Left colon (tissue), 2 donors: ENCODE measurements at regions not wholly inside any gene's neighbourhood (a gene's known extent, or its start where the extent isn't known, plus 50 kb on each side); places are given as distances from the start of the nearest gene placed in this dataset.
A peak's percentile ranks its signal among the peaks of the same experiment; 100 is the strongest.
"Not testable (repeated sequence)": the region's sequence is repeated elsewhere in the genome, so short reads cannot be mapped to it uniquely, and the experiment has no call there.

Source experiments
- ATAC-seq: fragments of 200-7000 bp; cut with Tn5 transposase; one replicate; pipeline ENCODE4 v1.9.1; 2020; ENCODE audit warnings: mild to moderate bottlenecking, moderate library complexity
- DNase-seq, 2 donors: peaks; one replicate each; pipeline ENCODE4 v3.0.0-alpha.2; 2020
- intact Hi-C, 2 donors: fragments of 100-400 bp; cut with DNase I in 1 of 2; cut with micrococcal nuclease in 1 of 2; formaldehyde crosslinking; loops; one replicate each; pipeline versions ENCODE4 v1.11.2 to v1.14.0; 2022; cut with DNase I, micrococcal nuclease
- donor health status: DM: no; HTN: no; CAD: no.
- donor health status: DM: yes; HTN: yes; CAD: no.

- intact Hi-C loops = no loop called here
- DNase-seq (no peak), ATAC-seq (no peak)
Measured at GRCh38 chr5:23893561-23893960, 386.2 kb downstream of the PRDM9 start.

DNA sequence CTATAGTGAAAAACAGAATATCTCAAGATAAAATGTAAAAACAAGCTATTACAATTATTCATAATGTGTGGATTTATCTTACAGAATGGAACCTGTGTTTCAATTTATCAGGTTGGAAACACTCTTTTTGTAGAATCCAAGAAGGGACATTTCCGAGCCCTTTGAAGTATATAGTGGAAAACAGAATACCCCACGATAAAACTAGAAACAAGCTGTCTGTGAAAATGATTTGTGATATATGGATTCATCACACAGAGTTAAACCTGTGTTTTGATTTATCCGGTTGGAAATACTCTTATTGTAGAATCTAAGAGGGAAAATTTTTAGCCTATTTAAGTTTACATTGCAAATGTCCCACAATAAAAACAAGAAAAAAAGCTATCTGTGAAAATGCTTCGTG lies 388.2 kb downstream of the PRDM9 start:
- intact Hi-C loops = no loop called here
- DNase-seq = no peak
- ATAC-seq = no peak

DNA sequence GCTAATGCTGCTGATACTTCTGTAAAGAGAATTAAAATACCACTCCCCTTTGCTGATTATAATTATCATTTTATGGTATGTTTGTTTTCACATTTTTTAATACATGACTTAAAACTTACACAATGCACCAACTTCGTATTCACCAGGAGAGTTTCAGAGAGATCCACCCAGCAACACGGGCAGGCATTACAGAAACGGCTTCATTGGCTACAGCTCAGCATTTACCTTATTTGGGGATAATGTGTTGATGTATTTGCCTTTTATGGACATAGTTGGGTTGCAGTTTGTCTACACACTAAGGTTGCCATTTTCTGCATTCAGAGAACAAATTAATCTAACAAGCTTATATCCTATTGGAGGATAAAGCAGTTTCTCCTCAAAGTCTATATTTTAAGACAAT lies 423.6 kb downstream of the PRDM9 start:
- intact Hi-C loops = no loop called here
- DNase-seq (no peak), ATAC-seq (no peak)

DNA sequence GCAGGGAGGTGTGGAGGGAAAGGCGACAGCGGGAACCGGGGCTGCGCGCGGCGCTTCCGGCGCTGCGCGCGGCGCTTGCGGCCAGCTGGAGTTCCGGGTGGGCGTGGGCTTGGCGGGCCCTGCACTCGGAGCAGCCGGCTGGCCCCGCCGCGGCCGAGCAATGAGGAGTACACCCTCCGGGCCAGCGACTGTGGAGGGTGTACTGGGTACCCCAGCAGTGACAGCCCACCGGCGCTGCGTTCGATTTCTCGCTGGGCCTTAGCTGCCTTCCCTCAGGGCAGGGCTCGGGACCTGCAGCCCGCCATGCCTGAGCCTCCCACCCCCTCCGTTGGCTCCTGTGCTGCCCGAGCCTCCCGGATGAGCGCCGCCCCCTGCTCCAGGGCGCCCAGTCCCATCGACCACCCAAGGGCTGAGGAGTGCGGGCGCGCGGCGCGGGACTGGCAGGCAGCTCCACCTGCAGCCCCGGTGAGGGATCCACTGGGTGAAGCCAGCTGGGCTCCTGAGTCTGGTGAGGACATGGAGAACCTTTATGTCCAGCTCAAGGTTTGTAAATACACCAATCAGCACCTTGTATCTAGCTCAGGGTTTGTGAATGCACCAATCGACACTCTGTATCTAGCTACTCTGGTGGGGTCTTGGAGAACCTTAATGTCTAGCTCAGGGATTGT lies 444.0 kb downstream of the PRDM9 start:
- ATAC-seq (peak; percentile 48), DNase-seq (peak in 1 of 2 donors; percentile 10)
- intact Hi-C loops = not testable (repeated sequence)

DNA sequence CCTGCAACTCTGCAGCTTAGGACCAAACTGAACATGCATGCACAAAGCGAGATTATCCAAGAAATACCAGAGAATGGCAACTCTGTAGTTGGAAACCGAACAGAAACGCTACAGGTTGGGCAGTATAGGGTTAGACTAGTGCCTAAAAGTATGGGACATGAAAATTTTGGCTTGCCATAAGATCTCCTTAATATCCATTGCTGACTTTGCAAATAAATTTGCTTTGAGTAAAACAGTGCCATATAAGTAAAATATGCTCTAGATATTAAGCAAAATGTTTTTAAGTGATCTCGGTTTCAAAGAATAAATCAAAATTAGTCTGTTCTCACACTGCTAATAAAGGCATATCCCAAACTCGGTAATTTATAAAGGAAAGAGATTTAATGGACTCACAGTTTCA lies 456.0 kb downstream of the PRDM9 start:
- intact Hi-C loops = no loop called here
- DNase-seq = no peak
- ATAC-seq = no peak

GRCh38 chr5:23977365-23977764 lies 470.0 kb downstream of the PRDM9 start:
- intact Hi-C loops = no loop called here
- ATAC-seq = no peak
- DNase-seq = no peak

DNA sequence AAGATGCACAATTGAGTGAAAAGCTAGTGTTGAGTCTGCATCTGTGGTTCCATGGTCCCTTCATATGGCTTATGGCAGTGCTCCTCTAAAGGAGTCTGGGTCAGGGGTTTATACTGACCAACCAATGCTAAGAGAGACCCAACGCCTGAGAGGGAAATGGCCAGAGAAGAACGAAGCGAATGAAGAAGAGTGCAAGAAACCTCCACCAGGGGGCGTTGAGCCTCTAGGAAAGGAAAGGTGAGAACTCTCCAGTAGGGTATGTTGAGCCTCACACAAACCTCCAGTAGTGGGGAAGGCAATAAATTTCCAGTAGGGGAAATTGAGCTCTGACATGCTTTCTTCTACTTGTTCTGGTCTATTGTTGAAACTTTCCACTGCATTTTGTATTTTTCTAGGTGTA lies 470.6 kb downstream of the PRDM9 start:
- DNase-seq (peak in 1 of 2 donors; percentile 6), ATAC-seq (no peak)

DNA sequence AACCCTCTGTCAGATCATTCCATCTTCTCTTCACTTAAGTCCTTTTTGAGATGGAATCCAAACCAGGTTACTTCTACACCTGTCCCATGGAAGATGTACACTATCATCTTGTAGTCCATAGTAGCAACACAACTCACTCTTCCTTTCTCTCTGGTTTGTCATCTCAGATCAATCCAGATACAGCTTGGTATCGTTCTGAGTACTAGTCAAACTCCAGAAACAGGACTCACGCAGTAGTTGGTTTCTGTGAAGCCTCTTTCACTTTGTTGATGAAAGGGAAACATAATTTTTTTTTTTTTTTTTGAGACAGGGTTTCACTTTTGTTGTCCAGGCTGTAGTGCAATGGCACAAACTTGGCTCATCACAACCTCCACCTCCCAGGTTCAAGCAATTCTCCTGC lies 484.0 kb downstream of the PRDM9 start:
- DNase-seq (no peak), ATAC-seq (no peak)
- intact Hi-C loops = no loop called here

More for the DNA sequence above, 470.6 kb downstream of the PRDM9 start:
- intact Hi-C loops = no loop called here

DNA sequence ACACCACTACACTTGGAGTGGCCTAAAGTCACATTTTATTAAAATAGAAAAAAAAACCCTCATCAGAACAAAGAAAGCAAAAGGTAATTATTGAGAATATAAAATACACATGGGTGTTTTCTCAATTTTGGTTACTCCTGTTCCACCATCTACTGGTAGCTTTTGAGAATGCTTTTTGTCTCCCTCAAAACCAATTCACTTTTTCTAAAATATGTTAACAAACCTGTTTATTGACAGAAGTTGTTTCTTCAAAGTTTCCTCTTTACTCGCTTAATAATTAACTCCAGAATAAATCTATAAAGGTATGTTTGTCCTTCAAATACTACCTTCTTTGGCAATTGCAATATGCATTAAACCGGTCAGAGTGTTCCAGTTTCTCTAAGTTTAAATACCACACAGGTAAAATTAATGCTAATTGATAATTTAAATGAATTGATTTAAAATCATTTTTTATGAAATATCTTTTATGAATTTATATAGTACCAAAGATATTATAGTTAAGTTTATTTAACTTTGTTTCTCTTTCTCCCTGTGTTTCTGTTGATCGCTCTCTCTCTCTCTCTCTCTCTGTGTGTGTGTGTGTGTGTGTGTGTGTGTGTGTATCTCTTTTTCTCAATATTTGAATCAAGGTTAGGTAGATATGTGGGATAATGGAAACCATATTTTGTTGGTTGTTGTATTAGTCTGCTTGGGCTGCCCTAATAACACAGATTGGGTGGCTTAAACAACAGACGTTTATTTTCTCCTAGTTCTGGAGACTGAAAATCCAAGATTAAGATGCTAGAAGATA lies 487.4 kb downstream of the PRDM9 start:
- intact Hi-C loops = no loop called here
- no peak for DNase-seq
- peak; percentile 48 for ATAC-seq

- intact Hi-C loops = no loop called here
- ATAC-seq (no peak), DNase-seq (no peak)
Measured at GRCh38 chr5:23996525-23996924, 489.1 kb downstream of the PRDM9 start.

- intact Hi-C loops = no loop called here
- DNase-seq (no peak), ATAC-seq (no peak)
Measured at GRCh38 chr5:24005384-24005783, 498.0 kb downstream of the PRDM9 start.

DNA sequence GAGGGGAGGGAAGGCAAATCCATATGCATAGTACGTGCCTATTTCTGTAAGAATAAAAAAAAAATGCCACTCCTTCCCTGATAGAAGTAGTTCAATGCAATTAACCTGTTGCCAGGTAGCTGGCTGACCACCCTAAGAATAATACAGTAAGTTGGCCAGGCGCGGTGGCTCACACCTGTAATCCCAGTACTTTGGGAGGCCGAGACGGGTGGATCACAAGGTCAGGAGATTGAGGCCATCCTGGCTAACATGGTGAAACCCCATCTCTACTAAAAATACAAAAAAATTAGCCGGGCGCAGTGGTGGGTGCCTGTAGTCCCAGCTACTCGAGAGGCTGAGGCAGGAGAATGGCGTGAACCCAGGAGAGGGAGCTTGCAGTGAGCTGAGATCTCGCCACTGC lies 510.3 kb downstream of the PRDM9 start:
- intact Hi-C loops, ATAC-seq, DNase-seq: not testable (repeated sequence)

GRCh38 chr5:24026288-24026687 lies 518.9 kb downstream of the PRDM9 start:
- DNase-seq (no peak), ATAC-seq (no peak)
- intact Hi-C loops = no loop called here

- intact Hi-C loops = no loop called here
- no peak for DNase-seq
- ATAC-seq = no peak
Measured at GRCh38 chr5:24042688-24043087, 535.3 kb downstream of the PRDM9 start.

- intact Hi-C loops = no loop called here
- DNase-seq (no peak), ATAC-seq (no peak)
Measured at GRCh38 chr5:24045046-24045445, 537.6 kb downstream of the PRDM9 start.

DNA sequence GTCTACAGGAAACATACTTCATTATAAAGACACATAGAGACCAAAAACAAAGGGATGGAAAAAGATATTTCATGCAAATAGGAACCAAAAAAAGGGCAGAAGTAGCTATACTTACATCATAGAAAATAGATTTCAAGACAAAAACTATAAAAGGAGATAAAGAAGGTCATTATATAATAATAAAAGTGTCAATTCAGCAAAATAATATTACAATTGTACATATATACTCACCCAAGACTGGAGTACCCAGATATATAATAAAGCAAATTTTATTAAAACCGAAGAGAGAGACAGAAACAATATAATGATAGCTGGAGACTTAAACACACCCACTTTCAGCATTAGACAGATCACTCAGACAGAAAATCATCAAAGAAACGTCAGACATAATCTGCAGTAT lies 546.3 kb downstream of the PRDM9 start:
- intact Hi-C loops = no loop called here
- ATAC-seq (no peak), DNase-seq (no peak)

- intact Hi-C loops = no loop called here
- no peak for DNase-seq
- ATAC-seq = no peak
Measured at GRCh38 chr5:24059006-24059405, 551.6 kb downstream of the PRDM9 start.

DNA sequence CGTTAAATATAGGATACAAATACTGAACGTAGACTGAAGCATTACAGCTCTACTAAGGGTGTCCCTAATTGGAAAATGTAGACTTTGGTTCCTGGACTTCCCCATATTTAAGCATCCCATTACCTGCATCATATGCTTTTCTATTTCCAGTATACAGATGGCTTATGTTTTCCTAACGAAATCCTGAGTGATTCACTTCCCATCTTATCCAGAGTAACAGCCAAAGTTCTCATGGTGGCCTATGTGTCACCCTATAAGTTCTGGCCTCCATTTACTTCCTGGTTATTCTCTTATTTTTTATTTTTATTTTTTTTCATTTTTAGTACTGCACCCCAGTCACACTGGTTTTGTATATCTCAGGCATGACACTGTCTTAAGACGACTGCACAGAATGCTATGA lies 552.3 kb downstream of the PRDM9 start:
- DNase-seq (no peak), ATAC-seq (no peak)
- intact Hi-C loops = no loop called here

- DNase-seq (no peak), ATAC-seq (no peak)
- intact Hi-C loops = no loop called here
Measured at GRCh38 chr5:24065779-24066178, 558.4 kb downstream of the PRDM9 start.

GRCh38 chr5:24067208-24067607 lies 559.8 kb downstream of the PRDM9 start:
- DNase-seq (no peak), ATAC-seq (no peak)
- intact Hi-C loops = no loop called here

GRCh38 chr5:24068524-24068923 lies 561.1 kb downstream of the PRDM9 start:
- intact Hi-C loops = no loop called here
- DNase-seq (no peak), ATAC-seq (no peak)
